ENCODE measurements at regions not wholly inside any gene's neighbourhood (a gene's known extent, or its start where the extent isn't known, plus 50 kb on each side); places are given as distances from the start of the nearest gene placed in this dataset.

DNA sequence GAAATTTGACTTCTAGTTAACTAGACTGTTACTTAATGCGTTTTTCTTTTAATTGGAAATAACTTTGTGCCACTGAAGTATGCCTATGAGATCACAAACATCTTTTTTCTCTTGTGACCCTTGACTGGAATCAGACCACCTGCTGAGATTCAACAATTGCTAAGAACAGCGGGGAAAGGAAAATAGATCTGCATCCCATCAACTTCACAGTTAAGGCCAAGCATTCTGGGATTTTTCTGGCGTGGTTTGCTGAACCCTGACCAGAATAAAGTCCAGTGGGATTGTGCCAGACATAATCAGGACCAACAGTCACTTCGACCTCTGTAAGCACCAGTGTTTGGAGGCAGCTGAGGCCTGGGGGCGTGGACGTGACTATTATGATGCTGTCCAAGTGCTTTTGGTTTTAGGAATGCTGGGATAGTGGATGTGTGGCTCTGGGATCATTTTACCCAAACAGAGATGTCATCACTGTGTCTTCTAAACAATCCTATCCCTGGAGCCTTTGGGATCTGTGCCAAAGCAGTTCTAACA is 373.3 kb upstream of the PRKCQ start:
- TF ChIP-seq, protein P1, sequence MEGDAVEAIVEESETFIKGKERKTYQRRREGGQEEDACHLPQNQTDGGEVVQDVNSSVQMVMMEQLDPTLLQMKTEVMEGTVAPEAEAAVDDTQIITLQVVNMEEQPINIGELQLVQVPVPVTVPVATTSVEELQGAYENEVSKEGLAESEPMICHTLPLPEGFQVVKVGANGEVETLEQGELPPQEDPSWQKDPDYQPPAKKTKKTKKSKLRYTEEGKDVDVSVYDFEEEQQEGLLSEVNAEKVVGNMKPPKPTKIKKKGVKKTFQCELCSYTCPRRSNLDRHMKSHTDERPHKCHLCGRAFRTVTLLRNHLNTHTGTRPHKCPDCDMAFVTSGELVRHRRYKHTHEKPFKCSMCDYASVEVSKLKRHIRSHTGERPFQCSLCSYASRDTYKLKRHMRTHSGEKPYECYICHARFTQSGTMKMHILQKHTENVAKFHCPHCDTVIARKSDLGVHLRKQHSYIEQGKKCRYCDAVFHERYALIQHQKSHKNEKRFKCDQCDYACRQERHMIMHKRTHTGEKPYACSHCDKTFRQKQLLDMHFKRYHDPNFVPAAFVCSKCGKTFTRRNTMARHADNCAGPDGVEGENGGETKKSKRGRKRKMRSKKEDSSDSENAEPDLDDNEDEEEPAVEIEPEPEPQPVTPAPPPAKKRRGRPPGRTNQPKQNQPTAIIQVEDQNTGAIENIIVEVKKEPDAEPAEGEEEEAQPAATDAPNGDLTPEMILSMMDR (IDR thresholded peaks at IDR 0.05; ENCODE audit: low read depth, low read length) = no peak
- TF ChIP-seq POLR2A (IDR thresholded peaks at IDR 0.05; ENCODE audit: extremely low read depth, insufficient read length) (no peak), MYC (IDR thresholded peaks at IDR 0.05; ENCODE audit: low read depth, low read length) (no peak)

All from NB4 (cell line).